Thoracic aorta (tissue), 2 donors: ENCODE measurements at regions not wholly inside any gene's neighbourhood (a gene's known extent, or its start where the extent isn't known, plus 50 kb on each side); places are given as distances from the start of the nearest gene placed in this dataset.

ENCODE experiments used
- ATAC-seq: fragments of 150-250 bp; one replicate; pipeline ENCODE4 v1.8.0; 2017; ENCODE audit warnings: low read depth; ENCODE audit not compliant: insufficient number of reproducible peaks, low FRiP score
- DNase-seq: peaks from one replicate; pipeline ENCODE4 v3.0.0-alpha.2; 2020; ENCODE audit warnings: low spot score
- H3K27ac ChIP-seq, 2 donors: fragments of 200-600 bp; sonication (generic); 1 replicate in 1 of 2; 2 replicates in 1 of 2; pipeline ENCODE4 v1.5.1; 2016; ENCODE audit warnings: mild to moderate bottlenecking in 2 of 2, moderate library complexity in 2 of 2
- H3K27me3 ChIP-seq: fragments of 200-600 bp; sonication (generic); replicated peaks from 2 replicates; pipeline ENCODE4 v1.6.0; 2016; ENCODE audit warnings: mild to moderate bottlenecking; ENCODE audit not compliant: insufficient read depth
- H3K36me3 ChIP-seq: fragments of 200-600 bp; sonication (generic); one replicate; pipeline ENCODE4 v1.5.1; 2016
- H3K4me1 ChIP-seq, 2 donors: fragments of 200-600 bp; sonication (generic); 1 replicate in 1 of 2; 2 replicates in 1 of 2; pipeline versions ENCODE4 v1.5.1 to v1.6.0; 2016; ENCODE audit warnings: low read depth in 2 of 2, mild to moderate bottlenecking in 1 of 2; ENCODE audit not compliant: control insufficient read depth in 1 of 2
- H3K4me3 ChIP-seq: fragments of 200-600 bp; sonication (generic); 2 replicates; pipeline ENCODE4 v1.5.1; 2016; ENCODE audit warnings: mild to moderate bottlenecking
- H3K9me3 ChIP-seq: fragments of 200-600 bp; sonication (generic); 2 replicates; pipeline ENCODE4 v1.5.1; 2016
- TF ChIP-seq, protein P1 (sequence below): fragments of 200-600 bp; sonication (generic); IDR thresholded peaks from one replicate; pipeline ENCODE4 v1.5.1; 2019; ENCODE audit warnings: antibody characterized with exemption

DNA sequence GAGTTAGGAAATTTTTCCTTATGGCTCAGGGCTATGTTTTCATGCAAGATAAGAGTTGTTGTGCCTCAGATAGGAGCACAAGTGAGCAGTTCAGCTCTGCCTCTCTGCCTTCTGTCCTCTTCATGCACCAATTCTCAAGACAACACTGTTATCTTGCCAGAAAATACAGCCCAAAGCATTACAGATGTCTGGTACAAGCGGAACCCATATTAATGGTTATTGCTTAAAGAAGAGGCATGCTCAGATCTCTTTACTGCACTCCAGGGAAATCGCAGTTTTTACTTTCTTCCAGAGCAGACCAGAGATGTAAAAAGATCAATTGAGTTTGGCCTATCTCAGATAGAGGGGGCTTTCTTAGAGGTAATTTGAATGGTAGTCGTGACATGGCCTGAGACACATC, 361.6 kb upstream of the WWC1 start:
- no peak for ATAC-seq

DNA sequence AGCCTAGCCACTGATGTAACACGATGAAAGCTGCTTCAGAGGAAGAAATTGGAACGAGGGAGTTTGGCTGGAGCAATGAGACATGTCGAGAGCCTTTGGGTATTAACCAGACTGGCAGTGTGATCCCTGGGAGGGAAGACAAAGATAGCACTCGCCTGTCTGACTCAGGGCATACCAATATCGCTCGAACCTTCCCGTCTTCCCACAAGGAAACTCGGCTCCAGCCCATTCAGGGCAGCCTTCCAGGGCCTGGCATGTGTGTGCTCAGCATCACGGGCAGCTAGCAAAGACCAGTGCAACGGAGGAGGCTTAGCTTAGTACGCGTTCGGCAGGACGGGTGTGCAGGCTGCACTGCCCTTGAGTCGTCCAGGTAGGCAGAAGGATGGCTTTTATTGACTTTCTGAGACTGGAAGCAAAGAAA, 356.9 kb upstream of the WWC1 start:
- TF ChIP-seq, protein P1, sequence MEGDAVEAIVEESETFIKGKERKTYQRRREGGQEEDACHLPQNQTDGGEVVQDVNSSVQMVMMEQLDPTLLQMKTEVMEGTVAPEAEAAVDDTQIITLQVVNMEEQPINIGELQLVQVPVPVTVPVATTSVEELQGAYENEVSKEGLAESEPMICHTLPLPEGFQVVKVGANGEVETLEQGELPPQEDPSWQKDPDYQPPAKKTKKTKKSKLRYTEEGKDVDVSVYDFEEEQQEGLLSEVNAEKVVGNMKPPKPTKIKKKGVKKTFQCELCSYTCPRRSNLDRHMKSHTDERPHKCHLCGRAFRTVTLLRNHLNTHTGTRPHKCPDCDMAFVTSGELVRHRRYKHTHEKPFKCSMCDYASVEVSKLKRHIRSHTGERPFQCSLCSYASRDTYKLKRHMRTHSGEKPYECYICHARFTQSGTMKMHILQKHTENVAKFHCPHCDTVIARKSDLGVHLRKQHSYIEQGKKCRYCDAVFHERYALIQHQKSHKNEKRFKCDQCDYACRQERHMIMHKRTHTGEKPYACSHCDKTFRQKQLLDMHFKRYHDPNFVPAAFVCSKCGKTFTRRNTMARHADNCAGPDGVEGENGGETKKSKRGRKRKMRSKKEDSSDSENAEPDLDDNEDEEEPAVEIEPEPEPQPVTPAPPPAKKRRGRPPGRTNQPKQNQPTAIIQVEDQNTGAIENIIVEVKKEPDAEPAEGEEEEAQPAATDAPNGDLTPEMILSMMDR = no peak
- peak overlapping the region; percentile 19 to 54 for H3K27ac ChIP-seq
- ATAC-seq = no peak
- peak; percentile 6 for DNase-seq
- peak overlapping the region; percentile 57 for H3K4me3 ChIP-seq
- H3K4me1 ChIP-seq = peaks cover 0 to 8% of the 10 kb centered on the region in 2 donors
- no peaks in the 10 kb centered on the region for H3K27me3 ChIP-seq
- H3K36me3 ChIP-seq = no peaks in the 10 kb centered on the region
- H3K9me3 ChIP-seq = no peaks in the 10 kb centered on the region

More for the DNA sequence above, 361.6 kb upstream of the WWC1 start:
- peaks cover 0 to 3% of the 10 kb centered on the region in 2 donors for H3K4me1 ChIP-seq
- no peak overlapping the region for H3K4me3 ChIP-seq
- no peak overlapping the region for H3K27ac ChIP-seq
- no peaks in the 10 kb centered on the region for H3K27me3 ChIP-seq
- DNase-seq = no peak
- no peaks in the 10 kb centered on the region for H3K9me3 ChIP-seq
- H3K36me3 ChIP-seq = no peaks in the 10 kb centered on the region
- TF ChIP-seq, protein P1 = no peak

DNA sequence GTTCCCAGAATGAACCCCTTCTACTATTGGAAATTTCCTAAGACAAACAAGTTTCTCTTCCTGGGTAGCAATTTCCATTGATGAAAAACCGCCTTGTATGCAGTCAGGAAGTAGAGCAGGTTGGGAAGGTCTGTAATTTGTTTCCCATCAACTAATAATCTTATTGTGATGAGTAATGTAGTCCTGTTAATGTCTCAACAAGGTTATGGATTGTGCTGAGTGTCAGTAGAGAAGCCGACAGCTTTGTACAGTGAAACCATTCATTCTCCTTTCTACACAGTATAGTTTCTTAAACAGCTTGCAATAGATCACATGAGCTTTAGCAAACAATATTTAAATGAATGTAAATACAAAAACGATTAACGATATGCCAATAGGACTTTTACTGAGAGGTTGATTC, 355.4 kb upstream of the WWC1 start:
- ATAC-seq = no peak
- Histone ChIP-seq H3K36me3 (no peaks in the 10 kb centered on the region), H3K27ac (no peak overlapping the region)

DNA sequence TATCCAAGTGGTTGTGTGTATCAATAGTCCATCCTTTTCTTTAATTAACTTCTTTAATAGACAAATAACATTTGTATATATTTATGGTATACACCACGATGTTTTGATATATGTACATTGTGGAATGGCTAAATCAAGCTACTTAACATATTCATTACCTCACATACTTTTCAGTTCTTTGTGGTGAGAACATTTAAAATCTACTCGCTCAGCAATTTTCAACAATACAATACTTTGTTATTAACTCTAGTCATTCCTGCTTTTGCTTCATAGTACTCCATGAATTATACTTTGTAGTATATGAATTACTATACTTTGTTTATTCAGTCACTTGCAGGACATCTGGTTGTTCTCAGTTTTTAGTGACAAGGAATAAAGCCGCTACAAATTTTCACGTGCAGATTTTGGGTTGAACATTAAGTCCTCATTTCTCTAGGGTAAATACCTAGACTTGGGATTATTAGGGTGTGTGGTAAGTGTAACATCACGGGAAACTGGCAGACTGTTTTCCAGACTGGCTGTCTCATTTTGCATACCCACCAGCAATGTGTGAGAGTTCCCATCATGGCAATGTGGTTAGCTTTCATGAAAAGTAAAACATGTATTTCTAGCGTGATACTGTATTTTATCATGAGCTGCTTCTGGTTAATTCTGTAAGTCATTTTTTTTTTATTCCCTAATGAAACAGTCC, 354.4 kb upstream of the WWC1 start:
- no peaks in the 10 kb centered on the region for H3K9me3 ChIP-seq
- TF ChIP-seq, protein P1 = no peak
- H3K4me1 ChIP-seq = peaks cover 0 to 8% of the 10 kb centered on the region in 2 donors
- H3K27ac ChIP-seq = no peak overlapping the region
- ATAC-seq (no peak), DNase-seq (no peak)
- H3K4me3 ChIP-seq = no peak overlapping the region
- no peaks in the 10 kb centered on the region for H3K36me3 ChIP-seq
- H3K27me3 ChIP-seq = no peaks in the 10 kb centered on the region

More for the DNA sequence above, 355.4 kb upstream of the WWC1 start:
- no peak for DNase-seq
- Histone ChIP-seq H3K4me1 (peaks cover 0 to 8% of the 10 kb centered on the region in 2 donors), H3K4me3 (no peak overlapping the region), H3K27me3 (no peaks in the 10 kb centered on the region), H3K9me3 (no peaks in the 10 kb centered on the region)
- TF ChIP-seq, protein P1 = no peak

DNA sequence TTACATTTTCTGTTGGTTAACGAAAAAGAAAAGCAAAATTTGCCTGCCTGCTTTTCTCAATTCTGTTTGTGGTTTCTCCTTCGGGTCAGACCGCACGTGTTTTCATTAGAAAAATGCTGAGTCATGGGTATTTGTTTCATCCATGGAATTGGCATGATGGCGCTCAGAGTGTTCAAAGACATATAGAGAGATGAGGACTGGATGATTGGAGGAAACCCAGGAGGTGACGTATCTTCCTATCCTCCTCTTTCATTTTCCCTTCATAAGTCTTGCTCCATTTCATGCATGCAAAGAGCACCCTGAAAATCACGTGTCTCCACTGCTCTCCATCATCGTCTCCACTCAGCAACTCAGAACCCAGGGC, 353.8 kb upstream of the WWC1 start:
- Histone ChIP-seq H3K36me3 (no peaks in the 10 kb centered on the region), H3K4me1 (peaks cover 0 to 8% of the 10 kb centered on the region in 2 donors), H3K4me3 (no peak overlapping the region), H3K27me3 (no peaks in the 10 kb centered on the region), H3K27ac (no peak overlapping the region), H3K9me3 (no peaks in the 10 kb centered on the region)
- ATAC-seq (no peak), DNase-seq (no peak)
- TF ChIP-seq, protein P1 = no peak
